AG04449 (cell line): ENCODE measurements at regions not wholly inside any gene's neighbourhood (a gene's known extent, or its start where the extent isn't known, plus 50 kb on each side); places are given as distances from the start of the nearest gene placed in this dataset.
"Not testable (repeated sequence)": the region's sequence is repeated elsewhere in the genome, so short reads cannot be mapped to it uniquely, and the experiment has no call there.

ENCODE experiments used
- CTCF ChIA-PET: fragments of 350-600 bp; formaldehyde crosslinking; extraction: SDS; loops from one replicate; lab custom pipeline; 2021; ENCODE audit warnings: antibody characterized with exemption; lab: Yijun Ruan, JAX
- POLR2A ChIA-PET: fragments of 400-600, 350-600 bp; formaldehyde crosslinking; extraction: SDS; loops from one replicate; lab custom pipeline; 2020; ENCODE audit warnings: antibody characterized with exemption, inconsistent platforms; lab: Yijun Ruan, JAX
- DNase-seq: peaks from one replicate; pipeline ENCODE4 v3.0.0-alpha.2; 2010; ENCODE audit warnings: low read depth, low spot score
- H3K4me3 ChIP-seq: 2 replicates; pipeline ENCODE4 v1.5.1; 2011; ENCODE audit warnings: low read depth, mild to moderate bottlenecking, control low read depth, low read length
- CTCF ChIP-seq: IDR thresholded peaks from one replicate; pipeline ENCODE4 v1.5.1; 2011; ENCODE audit warnings: mild to moderate bottlenecking, moderate library complexity, low read length, control low read depth, inconsistent platforms; ENCODE audit not compliant: insufficient read depth; ENCODE audit errors: missing control alignments

GRCh38 chr2:215889240-215889969, 123.9 kb downstream of the MREG start:
- POLR2A ChIA-PET, DNase-seq, H3K4me3 ChIP-seq, CTCF ChIA-PET: not testable (repeated sequence)

GRCh38 chr2:215888680-215889079, 124.7 kb downstream of the MREG start:
- no peak for TF ChIP-seq CTCF
- ChIA-PET CTCF (no interaction called here), POLR2A (no interaction called here)
- DNase-seq = no peak
- no peak overlapping the region for H3K4me3 ChIP-seq

- TF ChIP-seq CTCF = no peak
- ChIA-PET POLR2A (no interaction called here), CTCF (no interaction called here)
- no peak for DNase-seq
- no peak overlapping the region for H3K4me3 ChIP-seq
Measured at GRCh38 chr2:215887303-215887702, 126.0 kb downstream of the MREG start.

- CTCF ChIA-PET = no interaction called here
- TF ChIP-seq CTCF = no peak
- no peak overlapping the region for H3K4me3 ChIP-seq
Measured at GRCh38 chr2:215886022-215886421, 127.3 kb downstream of the MREG start.

GRCh38 chr2:215885536-215885935, 127.8 kb downstream of the MREG start:
- no peak for TF ChIP-seq CTCF
- ChIA-PET CTCF (no interaction called here), POLR2A (no interaction called here)
- no peak for DNase-seq
- H3K4me3 ChIP-seq = no peak overlapping the region

More at GRCh38 chr2:215886022-215886421, 127.3 kb downstream of the MREG start:
- POLR2A ChIA-PET = no interaction called here
- DNase-seq = no peak

GRCh38 chr2:215884451-215885087, 128.8 kb downstream of the MREG start:
- TF ChIP-seq CTCF = no peak
- DNase-seq = peak; percentile 45
- ChIA-PET CTCF (interaction anchor here (0.9 kb wide), 1 partner anchor 15 kb away, joined by 4 read pairs; no protein-coding TSS in a partner anchor), POLR2A (no interaction called here)
- no peak overlapping the region for H3K4me3 ChIP-seq

- ChIA-PET POLR2A (no interaction called here), CTCF (interaction anchor here (0.9 kb wide), 1 partner anchor 16 kb away, joined by 4 read pairs; no protein-coding TSS in a partner anchor)
- no peak for DNase-seq
- H3K4me3 ChIP-seq = no peak overlapping the region
- TF ChIP-seq CTCF = no peak
Measured at GRCh38 chr2:215883799-215884198, 129.6 kb downstream of the MREG start.
